HG02571 (cell line): ENCODE measurements at regions not wholly inside any gene's neighbourhood (a gene's known extent, or its start where the extent isn't known, plus 50 kb on each side); places are given as distances from the start of the nearest gene placed in this dataset.
"Not testable (repeated sequence)": the region's sequence is repeated elsewhere in the genome, so short reads cannot be mapped to it uniquely, and the experiment has no call there.

Experiments used
- ATAC-seq: cut with Tn5 transposase; IDR thresholded peaks from one replicate; pipeline ENCODE4 v1.9.1; 2021; ENCODE audit warnings: mild to moderate bottlenecking, moderate library complexity; ENCODE audit not compliant: unreplicated experiment

DNA sequence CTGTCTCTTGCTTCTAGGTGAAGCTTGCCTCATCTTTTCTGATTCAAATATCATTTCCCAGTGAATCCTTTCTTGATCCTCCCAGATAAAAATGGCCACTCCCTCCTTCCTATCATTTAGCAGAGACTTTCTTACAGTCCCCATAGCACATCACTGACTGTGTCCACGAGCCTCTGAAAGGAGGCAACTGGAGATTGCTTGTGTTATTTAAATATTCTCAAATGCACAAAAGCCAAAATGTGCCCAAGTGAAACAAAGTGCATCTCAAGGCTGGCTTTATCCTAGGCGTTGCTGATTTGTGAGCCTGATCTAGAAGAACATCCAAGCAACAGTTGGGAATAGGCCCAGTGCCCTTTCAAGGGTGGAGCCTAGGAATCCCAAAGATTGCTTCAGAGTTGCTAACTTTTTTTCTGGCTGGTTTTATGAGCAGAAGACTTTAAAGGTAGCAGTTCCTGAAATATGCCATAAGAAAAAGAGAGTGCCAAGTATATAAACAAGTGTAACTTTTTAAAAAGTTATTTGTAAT, 393.6 kb downstream of the CD83 start:
- no peak for ATAC-seq

DNA sequence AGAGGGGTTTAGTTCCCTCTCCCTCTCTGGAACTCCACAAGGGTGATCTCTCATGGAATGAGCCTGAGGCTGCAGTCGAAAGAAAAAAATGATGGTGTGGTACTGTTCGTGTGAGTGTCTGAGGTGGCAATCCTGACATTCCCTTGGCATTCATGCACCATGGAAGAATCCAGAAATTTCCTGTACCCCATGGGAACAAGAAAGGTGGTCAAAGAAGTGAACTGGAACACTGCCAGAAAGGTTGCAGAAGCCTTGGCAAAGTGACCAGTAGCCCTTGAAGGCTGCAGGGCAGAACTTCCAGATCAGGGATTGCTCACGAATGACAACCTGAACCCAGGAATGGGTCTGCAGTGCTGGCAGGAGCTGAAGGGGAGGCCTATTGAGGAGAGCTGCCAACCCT, 394.7 kb downstream of the CD83 start:
- ATAC-seq: no peak

DNA sequence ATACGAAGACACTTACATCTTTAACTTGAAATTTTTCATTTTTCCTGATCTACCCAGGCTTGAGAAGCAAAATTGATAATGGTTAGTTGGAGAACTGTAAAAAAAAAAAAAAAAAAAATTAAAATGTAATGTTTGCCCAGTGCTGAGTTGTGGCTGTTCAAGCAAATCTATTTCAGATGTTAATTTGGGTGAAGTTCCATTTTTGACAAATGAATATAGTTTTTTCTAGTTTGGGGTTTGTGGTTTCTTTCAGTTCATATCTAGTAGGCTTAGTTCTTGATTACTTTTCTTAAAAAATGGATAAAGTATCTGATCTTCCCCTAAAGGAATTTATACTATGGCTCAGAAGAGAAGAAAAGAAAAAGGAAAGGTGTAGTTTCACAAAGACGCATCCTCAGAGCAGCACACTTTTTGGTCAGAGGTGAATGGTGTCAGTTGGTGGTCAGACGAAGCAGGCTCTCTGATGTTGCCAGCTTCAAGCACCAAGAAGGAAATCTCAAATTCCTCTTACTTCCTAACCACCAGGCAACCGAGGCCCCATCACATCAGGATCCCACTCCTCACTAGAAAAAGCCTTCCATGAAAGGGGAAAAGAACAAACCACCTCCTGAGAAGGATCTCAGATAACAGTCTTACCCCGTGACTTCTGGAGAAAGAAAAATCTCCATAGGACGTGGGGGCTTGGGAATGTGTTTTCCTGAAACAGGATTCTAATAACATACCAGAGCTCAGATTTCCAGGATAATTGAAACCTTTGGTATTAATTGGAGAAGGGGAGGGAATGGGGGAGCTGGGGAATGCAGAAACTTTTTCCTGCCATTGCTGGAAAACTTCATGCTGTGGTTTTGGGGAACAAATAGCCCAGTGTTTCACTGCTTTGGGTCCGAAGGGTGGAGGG, 396.2 kb downstream of the CD83 start:
- no peak for ATAC-seq

DNA sequence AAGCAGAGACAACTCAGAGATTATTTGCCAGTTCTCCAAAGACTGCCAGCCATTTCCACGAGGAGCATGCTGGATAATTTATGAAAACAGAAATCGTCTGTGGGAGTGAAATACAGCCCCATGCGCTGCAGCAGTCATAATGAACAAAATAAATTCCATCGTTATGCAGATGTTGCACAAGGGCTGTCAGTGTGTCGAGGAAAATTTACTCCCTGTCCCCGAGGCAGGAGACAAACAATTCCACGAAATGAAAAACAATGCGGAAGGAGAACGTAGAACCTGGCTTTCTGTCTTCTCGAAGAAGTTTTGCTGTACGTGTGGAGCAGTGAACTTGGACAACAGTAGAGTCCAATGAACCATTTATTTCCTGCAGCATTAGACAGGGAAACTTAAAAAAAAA, 399.4 kb downstream of the CD83 start:
- no peak for ATAC-seq

DNA sequence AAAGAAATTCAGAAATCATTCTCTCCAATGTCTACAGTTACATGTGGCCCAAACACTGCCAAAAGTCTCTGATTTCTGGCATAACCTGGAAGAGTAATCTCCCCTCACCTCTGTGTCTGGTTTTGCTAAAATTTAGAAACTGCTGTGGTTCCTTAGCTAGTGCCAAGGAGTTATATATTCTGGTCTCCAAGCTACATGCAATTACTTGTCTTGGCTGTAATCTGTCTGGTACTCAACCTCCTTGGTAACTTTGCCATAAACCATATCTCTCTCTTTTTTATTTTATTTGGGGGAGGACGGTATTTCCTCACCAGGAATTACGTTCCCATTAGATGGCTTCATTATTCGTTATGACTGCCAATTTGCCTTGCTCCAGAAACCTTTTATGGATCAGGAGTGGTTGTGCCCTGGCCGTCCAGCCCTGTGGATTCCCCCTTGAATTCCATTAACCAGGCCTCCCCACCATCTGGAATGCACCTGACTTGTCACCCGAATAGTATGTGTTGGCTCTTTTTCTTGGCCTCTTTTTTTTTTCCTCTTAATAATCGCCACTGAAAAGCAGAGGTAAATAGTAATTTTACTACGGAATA, 400.0 kb downstream of the CD83 start:
- ATAC-seq: no peak

DNA sequence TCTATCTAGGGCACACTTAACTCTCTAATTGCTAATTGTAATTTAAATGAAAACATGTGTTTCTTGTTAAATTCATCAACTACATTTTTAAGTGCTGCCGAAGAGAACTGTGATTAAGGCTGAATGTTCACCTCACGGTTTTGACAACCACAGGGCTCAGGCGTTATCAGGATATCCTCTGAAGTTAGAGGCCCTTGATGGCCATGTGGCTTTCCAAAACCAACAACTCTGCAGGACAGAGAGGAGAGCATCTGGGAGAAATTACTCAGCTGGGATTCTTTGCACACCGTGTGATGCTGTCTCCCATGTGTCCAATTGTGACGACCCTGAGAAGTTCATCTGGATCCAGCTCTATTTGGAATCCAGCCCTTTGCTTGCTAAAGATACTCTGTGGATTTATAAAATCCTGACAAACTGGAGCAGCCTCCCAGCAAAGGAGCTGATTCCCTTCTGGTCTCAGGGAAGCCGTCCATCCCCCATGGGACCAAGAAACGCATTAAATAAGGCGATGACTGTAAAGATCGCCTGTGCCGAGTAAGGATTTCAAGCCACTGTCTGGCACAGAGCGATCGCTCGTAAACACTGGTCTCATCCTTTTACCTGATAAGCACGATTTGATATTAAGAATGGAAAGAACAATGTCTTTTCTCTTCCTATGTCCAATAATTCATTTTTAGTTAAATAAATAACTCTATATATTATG, 401.1 kb downstream of the CD83 start:
- no peak for ATAC-seq

DNA sequence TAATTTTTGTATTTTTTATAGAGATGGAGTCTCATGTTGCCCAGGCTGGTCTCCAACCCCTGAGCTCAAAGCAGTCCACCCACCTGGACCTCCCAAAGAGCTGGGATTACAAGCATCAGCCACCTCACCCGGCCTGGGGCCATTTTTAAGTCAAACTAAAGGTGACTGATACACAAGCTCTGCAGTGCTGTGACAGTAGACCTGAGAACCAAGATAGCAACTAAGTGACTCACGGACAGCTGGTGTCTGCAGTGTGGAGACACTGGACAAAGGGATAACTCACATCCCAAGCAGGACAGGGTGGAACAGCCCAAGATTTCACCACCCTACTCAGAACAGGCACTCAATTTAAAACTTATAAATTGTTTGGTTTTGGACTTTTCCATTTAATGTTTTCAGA, 402.5 kb downstream of the CD83 start:
- ATAC-seq: no peak

DNA sequence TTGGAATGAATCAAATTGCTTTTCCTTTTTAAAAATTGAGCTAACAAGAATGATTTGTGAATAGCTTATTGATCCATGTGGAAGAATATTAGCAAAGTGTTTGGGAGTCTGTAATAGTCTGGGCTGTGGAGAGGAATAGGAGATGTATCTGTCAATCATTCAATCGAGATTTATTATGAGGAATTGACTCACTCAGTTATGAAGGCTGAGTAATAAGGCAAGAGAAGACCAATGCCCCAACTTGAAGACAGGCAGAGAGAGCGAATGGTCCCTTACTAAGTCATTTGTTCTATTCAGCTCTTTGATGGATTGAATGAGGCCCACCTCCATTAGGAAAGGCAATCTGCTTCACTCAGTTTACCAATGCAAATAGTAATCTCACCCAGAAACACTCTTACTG, 403.0 kb downstream of the CD83 start:
- no peak for ATAC-seq

DNA sequence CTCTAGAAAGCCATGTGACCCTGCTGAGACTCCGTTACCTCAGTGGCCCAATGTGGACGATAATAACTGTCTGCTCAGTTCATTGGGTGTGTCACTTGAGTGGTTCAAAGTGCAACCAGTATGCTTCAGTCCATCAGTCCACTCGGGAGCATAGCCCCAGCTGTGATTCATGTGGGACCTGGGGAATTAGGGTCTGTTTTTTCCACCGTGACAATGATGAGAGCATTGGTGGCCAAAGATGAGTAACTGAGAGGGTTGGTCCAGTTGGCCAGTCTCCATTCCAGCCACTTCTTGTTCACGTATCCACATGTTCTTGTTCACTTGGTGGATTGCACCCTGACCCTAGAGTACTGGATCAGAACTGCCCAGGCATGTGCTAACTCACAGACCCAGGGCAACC, 403.6 kb downstream of the CD83 start:
- ATAC-seq: no peak

DNA sequence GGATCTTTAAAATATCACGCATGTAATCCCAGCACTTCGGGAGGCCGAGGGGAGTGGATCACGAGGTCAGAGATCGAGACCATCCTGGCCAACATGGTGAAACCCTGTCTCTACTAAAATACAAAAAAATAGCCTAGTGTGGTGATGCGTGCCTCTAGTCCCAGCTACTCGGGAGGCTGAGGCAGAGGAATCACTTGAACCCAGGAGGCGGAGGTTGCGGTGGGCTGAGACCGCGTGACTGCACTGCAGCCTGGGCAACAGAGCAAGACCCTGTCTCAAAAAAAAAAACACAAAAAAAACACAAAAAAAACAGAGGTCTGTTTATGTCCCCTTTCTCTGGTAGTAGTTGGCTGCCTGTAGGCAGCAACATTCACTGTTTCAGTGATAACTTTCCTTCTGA, 404.3 kb downstream of the CD83 start:
- not testable (repeated sequence) for ATAC-seq

DNA sequence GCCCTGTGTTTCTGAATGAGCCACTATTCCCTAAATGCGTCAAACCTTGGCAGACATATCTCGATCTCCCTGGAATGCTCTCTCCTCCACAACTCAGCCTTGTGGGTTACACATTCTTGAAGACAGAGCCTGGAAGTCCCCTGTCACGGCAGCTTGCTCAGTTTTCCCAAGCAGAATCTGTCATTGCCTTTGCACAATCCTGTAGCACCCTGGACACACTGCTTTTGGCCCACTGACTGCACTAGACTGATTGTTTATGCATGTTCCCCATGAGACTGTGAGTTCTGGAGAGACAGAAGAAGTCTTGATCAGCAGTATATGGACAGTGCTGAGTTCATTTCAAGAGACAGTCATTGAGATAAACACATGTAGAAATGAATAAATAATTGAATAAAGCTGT, 406.7 kb downstream of the CD83 start:
- ATAC-seq: no peak

DNA sequence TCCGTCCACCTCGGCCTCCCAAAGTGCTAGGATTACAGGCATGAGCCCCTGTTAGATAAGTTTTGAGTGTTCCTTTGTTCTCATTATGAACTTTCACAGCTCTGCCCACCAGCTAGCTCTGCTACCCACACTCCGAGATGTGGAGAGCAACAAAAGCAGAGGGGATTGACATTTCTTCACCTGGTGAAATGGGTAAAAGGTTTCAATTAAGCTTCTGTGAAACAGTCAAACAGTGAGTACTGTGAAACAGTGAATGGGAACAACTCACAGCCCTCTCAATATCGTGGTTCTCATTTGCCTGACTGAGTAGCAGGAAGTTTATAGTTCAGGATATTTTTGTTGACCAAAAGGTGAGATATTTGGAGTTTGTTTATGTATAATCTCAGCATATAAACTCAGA, 412.8 kb downstream of the CD83 start:
- ATAC-seq: no peak

DNA sequence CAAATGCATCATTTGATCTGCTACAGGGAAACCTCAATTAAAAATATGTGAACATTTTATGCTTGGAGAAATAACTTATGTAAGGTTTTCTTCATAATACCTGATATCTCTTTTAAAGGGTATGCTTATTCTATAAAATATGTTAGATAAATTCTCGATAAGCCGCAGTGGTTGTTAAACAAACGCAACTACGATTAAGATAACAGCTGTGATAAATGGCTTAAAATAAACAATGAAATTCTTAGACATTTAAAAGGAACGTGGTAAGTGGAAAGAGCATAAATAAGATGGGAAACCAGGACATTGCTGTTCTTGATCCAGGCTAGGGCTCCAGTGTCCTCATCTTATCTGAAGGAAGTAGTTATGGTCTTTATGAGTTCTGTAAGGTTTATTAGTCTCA, 415.9 kb downstream of the CD83 start:
- no peak for ATAC-seq

DNA sequence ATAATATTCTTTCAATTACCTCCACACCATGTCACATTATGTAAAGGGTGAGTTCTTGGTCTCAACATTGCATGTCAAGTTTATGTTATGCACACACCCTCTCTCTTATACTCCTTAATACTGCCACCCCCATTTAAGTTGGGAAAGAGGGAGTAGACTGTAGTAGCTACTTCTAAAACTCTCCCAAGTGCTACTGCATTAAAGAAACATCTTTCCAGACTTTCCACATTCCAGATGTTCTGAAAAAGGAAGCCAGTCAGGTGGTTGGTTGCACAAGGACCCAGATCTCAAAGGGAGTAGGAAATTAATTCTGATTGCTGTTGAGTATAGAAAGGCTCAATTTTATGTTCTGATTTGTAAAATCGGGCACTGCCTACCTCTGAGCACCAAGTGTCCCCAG, 419.5 kb downstream of the CD83 start:
- ATAC-seq: no peak

DNA sequence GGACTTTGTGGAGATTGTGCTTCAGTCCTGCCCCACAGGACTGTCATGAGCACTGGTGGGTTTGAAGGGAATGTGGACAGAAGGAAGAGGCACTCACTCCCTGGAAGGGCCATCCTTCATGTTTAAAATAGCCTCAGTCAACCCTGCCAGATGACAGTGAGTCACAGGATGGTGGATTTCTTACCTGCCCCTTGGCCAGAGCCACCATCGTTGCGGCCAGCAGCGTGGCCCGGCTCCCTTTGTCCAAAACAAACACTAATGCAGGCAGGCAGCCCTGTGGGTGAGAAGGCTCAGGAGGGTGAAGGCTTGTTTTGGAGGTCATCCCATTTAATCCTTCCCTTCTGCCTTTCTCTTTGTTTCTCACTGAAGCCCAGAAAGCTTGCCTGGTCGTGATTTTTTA, 422.7 kb downstream of the CD83 start:
- ATAC-seq: no peak

DNA sequence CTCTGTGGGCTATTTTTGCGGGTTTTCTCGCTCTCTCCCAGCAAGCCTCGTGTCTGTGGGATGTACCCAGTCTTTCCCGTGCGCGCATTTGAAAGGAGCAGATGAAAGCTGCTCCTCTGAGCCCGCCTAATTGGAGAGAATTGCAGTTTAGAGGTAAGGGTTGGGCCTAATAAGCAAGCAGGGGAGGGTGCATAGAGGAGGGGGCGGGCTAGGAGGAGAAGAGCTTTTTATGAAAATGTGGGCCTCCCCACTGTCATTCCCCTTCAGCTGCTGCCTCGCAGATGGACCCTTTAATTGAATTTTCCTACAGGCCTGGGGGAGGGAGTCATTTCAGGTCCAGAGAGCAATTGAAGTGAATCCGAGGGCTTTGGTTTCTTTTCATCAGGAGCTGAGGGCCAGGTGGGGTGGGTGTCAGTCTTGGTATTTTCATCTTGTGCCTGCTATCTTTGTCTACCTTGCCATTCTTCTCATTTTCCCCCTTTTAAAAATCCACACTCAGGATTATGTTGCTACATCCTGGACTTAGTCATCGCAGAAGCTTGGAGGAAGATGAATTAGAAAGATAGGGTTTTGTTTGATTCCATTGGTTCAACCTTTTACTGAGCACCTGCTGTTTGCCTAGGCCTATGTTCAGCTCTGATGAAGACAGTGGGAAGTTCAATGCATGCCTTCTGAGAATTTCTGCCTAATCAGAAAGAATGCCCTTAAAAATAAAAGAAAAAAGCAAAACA, 423.4 kb downstream of the CD83 start:
- ATAC-seq: no peak

DNA sequence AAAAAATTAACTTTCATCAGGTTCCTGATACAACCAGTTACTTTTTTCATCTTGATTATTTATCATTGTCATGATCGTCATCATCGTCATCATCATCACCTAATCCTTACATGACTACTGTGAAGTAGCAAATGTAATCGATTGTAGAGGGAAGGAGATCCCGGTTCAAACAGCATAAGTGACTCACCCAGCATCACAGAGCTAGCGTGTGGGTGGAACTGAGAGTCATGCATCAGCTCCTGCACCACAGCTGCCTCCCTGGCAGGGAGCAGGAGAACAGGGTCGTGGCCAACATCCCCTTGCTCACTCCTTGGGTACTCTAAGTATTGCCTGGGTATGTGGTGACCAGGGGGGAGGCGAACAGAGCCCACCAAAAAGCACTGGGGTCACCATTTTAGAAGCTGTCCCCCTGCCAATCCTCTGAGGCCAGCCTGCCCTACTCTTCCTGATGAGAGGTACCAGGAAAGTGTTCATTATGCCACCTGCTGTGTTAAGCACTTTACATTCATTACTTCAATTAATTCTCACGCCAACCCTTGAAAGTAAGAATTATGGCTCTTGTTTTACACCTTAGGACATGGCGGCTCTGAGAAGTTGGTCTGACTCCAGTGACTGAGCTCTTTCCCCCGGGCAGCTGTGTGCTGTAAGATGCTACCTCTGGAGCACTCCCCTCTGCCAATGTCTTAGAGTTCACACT, 425.2 kb downstream of the CD83 start:
- no peak for ATAC-seq

DNA sequence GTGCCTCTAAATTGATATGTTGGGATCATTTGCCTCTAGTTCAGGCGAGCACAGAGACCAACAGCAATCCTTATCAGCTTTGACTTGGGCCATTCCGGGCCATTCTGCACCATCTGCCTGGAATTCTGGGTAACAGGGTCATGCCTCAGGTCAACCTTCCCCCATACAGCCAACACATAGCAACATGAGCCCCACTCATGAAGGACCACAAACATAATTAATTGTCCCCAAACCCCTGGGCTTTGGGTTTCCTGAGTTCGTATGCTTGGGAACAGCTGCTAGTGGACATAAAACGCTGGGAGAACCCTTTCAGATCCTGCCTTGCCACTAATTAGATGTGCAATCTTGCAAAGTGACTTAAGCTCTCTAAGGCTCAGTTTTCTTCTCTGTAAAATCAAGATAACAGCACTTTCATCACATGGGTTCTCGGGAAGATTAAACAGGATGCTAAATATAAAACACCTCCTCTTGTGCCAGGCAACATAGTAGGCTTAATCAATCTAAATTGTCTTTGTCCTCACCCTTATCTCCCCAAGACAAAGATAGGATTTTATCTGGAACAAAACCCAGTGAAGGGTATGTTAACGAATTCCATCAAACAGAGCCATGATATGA, 426.5 kb downstream of the CD83 start:
- no peak for ATAC-seq

DNA sequence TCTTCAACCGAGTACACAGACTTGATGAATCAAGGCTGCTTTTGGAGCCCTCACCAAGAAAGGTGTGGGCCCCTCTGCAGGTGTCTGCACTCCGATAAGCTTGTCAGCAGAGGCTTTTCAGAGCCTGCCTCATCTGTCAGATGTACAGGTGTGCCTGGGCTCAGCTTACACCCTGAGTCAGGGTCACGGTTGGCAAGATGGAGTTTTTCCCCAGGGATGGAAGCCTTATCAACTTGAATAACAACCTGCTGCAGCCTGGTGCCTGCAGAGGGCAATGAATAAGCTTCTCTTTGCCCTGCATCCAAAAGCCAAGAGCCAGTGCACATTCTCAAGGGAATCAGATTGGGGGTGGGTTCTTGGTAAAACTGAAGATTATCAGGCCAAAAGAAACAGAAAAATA, 427.1 kb downstream of the CD83 start:
- ATAC-seq: no peak

DNA sequence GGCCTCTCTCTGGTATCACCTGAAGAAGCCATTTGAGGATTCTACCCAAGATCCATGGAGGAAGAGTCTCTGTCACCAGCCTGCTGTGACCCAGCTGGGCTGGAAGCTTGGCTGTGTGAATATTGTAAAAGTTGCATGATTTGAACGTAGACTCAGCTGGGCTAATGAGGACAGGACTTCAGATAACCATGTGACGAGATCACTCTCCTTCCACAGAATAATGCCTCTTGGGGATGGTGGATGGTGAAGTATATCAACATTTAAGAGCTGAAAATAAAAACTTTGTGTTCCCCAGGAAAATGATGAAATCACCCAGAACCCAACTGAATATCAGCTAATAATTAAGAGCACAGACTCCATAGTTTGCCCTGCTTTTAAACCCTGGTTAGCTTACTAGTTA, 427.9 kb downstream of the CD83 start:
- no peak for ATAC-seq
